ENCODE measurements at regions not wholly inside any gene's neighbourhood (a gene's known extent, or its start where the extent isn't known, plus 50 kb on each side); places are given as distances from the start of the nearest gene placed in this dataset.

DNA sequence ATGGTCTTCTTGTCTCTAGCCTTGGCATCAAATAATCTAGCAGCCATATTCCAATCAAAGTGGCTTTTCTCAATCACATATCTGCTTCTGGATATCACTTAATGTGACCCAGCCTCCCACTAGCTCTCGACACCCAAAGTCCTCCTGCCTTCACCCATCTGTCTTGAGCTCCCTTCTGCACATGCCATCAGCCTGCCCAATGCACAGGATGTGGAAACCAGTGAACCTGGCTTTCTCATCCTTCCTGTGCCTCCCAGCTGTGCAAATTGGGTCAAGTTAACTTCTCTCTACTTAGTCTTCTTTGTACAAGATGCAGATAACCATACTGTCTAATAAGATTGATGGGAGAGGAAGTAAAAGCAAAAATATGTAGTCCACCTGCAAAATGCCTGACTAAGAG, 257.9 kb upstream of the PITRM1 start:
- TF ChIP-seq GATA2 (IDR thresholded peaks at IDR 0.05; ENCODE audit: low read depth, low read length), result no peak

DNA sequence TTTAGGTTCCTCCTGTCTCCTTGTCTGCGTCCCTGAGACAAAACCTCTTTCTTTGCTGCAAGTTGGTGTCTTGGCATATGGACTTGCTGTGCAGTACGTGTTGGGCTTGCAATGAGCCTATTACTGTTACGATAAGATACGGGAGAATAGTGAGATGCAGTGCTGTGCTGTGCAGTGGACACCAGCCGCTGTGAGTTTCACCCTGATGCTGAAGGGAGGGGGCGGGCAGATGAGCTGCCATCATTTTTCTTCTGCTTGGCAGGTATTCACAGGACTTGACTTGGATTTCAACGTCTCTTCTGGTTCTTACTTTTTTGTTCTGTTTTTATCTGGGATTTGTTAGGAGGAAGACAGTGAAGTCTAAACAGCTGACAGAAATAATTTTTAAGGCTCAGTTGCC, 257.1 kb upstream of the PITRM1 start:
- TF ChIP-seq GATA2 (IDR thresholded peaks at IDR 0.05; ENCODE audit: low read depth, low read length), result no peak
- TF ChIP-seq GATA3 (IDR thresholded peaks at IDR 0.05; ENCODE audit: low read depth, low read length), result no peak

DNA sequence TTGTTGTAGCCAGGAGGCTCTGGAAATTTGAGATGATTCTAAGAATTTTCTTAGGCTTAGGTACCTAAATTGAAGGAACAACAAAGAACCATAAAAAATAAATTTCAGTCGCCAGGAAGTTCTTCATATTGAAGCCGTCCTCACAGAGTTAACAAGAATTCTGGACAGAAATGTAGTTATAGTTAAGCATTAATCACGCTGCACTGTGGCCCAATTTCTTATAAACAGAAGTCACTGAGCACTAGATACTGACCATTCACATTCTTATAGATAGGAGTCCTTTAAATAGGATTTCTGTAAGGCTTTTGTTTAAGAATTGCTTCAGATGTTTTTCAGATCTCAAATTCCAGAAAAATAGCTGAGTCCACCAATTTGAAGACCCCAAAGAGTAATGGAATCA, 256.2 kb upstream of the PITRM1 start:
- TF ChIP-seq GATA2 (IDR thresholded peaks at IDR 0.05; ENCODE audit: low read depth, low read length) (no peak), GATA3 (IDR thresholded peaks at IDR 0.05; ENCODE audit: low read depth, low read length) (no peak)

DNA sequence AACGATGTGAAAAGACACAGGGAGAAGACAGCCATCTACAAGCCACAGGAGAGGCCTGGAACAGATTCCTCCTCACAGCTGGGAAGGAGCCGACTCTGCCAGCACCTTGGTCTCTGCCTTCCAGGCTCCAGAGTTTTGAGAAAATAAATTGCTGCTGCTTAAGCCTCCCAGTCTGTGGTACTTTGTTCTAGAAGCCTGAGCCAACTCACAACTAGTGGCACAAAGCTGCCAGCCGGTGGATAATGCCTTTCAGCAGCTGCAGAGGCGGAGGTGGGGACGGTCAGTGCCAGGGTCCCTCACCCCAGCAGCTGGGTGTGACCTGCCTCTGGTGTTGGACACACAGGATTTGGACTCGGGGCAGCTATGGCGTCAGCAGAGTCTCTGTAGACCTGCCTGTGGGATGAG, 255.4 kb upstream of the PITRM1 start:
- no peak for TF ChIP-seq GATA3 (IDR thresholded peaks at IDR 0.05; ENCODE audit: low read depth, low read length)
- TF ChIP-seq GATA2 (IDR thresholded peaks at IDR 0.05; ENCODE audit: low read depth, low read length), result no peak

GRCh38 chr10:3427347-3427746, 254.8 kb upstream of the PITRM1 start:
- no peak for TF ChIP-seq GATA2 (IDR thresholded peaks at IDR 0.05; ENCODE audit: low read depth, low read length)
- TF ChIP-seq GATA3 (IDR thresholded peaks at IDR 0.05; ENCODE audit: low read depth, low read length), result no peak

GRCh38 chr10:3426190-3426845, 253.7 kb upstream of the PITRM1 start:
- TF ChIP-seq GATA3 (IDR thresholded peaks at IDR 0.05; ENCODE audit: low read depth, low read length), result no peak
- no peak for TF ChIP-seq GATA2 (IDR thresholded peaks at IDR 0.05; ENCODE audit: low read depth, low read length)

DNA sequence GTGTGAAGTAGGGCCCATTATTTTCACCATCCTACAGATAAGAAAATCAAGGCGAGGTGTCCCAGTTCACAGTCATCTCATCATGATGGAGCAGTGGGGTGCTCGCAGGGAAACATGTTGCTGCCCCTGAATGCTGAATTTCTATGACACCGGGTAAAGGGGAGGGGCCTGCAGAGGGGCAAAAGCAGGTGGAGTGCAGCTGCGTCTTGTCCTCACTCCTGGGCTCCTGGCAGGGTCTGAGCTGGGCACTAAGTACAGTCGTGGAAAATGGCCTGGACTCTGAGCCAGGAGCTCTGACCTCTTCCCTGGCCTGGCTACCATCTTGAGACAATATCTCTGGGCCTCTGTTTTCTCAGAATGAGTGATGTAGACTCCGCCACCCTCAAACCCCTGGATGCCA, 253.1 kb upstream of the PITRM1 start:
- no peak for TF ChIP-seq GATA3 (IDR thresholded peaks at IDR 0.05; ENCODE audit: low read depth, low read length)
- no peak for TF ChIP-seq GATA2 (IDR thresholded peaks at IDR 0.05; ENCODE audit: low read depth, low read length)

GRCh38 chr10:3425261-3425660, 252.7 kb upstream of the PITRM1 start:
- TF ChIP-seq GATA3 (IDR thresholded peaks at IDR 0.05; ENCODE audit: low read depth, low read length) (no peak), GATA2 (IDR thresholded peaks at IDR 0.05; ENCODE audit: low read depth, low read length) (no peak)

DNA sequence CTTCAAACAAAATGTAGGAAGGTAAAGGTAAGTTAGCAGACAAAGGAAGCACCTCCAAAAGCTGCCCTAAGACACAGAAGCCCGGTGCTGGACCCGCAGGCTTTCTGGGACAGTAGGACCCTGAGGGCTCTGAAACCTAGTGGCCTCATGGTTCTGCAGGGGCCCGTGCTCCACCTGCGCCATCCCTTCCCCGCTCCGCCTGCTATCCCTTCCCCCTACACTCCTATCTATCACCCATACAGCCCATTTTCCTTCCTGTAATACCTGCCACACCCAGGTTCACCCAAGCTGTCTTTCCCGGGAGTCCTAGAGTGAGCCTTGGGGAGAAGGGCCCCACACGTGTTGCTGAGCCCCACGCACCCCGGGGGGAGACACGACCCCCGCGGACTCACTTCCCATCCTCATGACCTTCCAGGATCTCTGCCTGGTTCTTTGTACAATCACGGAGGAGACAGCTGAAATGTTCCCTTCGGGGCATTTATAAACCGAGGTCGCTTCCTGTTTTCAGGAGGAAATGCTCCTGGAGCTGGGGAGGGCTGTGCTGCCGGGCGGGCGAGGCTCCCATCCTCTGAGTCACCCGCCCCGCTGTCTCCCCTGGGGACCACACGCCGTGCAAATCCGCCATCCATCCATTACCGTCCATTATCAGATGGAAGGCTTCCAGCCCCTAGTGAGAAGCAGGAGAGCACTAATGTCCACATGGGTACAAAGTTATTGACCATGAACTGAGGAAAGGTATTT, 251.7 kb upstream of the PITRM1 start:
- TF ChIP-seq GATA3 (IDR thresholded peaks at IDR 0.05; ENCODE audit: low read depth, low read length) (no peak), GATA2 (IDR thresholded peaks at IDR 0.05; ENCODE audit: low read depth, low read length) (no peak)

- no peak for TF ChIP-seq GATA2 (IDR thresholded peaks at IDR 0.05; ENCODE audit: low read depth, low read length)
- TF ChIP-seq GATA3 (IDR thresholded peaks at IDR 0.05; ENCODE audit: low read depth, low read length), result no peak
Observed at GRCh38 chr10:3423384-3423783, 250.8 kb upstream of the PITRM1 start.

- no peak for TF ChIP-seq GATA3 (IDR thresholded peaks at IDR 0.05; ENCODE audit: low read depth, low read length)
- TF ChIP-seq GATA2 (IDR thresholded peaks at IDR 0.05; ENCODE audit: low read depth, low read length), result no peak
Observed at GRCh38 chr10:3422282-3422681, 249.7 kb upstream of the PITRM1 start.

GRCh38 chr10:3421537-3422257, 249.1 kb upstream of the PITRM1 start:
- TF ChIP-seq GATA3 (IDR thresholded peaks at IDR 0.05; ENCODE audit: low read depth, low read length) (no peak), GATA2 (IDR thresholded peaks at IDR 0.05; ENCODE audit: low read depth, low read length) (no peak)

DNA sequence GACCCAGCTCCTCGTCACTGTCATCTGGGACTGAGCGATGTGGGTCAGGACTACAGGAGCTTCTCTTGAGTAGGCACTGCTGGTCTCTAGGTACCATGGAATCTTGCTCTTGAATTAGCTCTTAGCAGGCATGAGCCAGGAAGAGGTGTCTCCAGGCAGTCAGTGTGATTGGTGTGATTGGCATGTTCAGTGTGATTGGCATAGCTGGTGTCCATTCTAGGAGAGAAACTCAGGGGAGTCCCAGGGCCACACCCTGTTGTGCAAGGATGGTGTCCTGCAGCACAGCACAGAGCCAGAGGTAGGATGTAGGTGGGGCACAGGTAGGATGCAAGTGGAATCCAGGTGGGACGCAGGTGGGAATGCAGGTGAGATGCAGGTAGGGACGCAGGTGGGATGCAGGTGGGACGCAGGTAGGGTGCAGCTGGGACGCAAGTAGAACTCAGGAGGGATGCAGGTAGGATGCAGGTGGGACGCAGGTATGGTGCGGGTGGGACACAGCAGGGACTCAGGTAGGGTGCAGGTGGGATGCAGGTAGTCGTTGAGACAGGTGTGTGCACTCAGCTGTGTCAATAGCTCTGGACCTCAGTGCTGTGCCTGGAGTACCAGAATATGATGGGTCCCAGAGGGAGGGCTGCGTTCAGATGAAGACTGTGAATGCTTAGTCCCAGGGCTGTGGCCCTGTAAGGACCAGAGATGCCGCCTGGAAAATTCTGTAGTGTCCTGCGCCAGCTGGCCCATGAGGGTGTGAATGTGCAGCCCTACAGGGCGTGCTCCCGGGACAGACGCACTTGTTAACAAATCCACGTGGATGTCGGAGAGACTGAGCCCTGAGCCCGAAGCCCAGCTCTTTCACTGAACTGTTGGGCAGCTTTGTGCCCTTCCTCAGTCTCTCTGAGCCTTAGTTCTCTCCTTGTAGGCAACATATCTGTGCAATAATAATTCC, 248.2 kb upstream of the PITRM1 start:
- TF ChIP-seq GATA2 (IDR thresholded peaks at IDR 0.05; ENCODE audit: low read depth, low read length) (no peak), GATA3 (IDR thresholded peaks at IDR 0.05; ENCODE audit: low read depth, low read length) (no peak)

Measured in SH-SY5Y (cell line).